IgD-negative memory B cell (primary cell): ENCODE measurements at regions not wholly inside any gene's neighbourhood (a gene's known extent, or its start where the extent isn't known, plus 50 kb on each side); places are given as distances from the start of the nearest gene placed in this dataset.
A peak's percentile ranks its signal among the peaks of the same experiment; 100 is the strongest.
"Not testable (repeated sequence)": the region's sequence is repeated elsewhere in the genome, so short reads cannot be mapped to it uniquely, and the experiment has no call there.

Source experiments
- H3K27ac Mint-ChIP-seq, 3 donors: one replicate each; pipeline ENCODE4 v1.8.0; 2020 to 2022; ENCODE audit warnings: mild to moderate bottlenecking in 3 of 3, mixed read lengths in 3 of 3, moderate library complexity in 1 of 3
- H3K27me3 Mint-ChIP-seq: one replicate; pipeline ENCODE4 v1.8.0; 2021; ENCODE audit warnings: mixed read lengths
- H3K36me3 Mint-ChIP-seq: one replicate; pipeline ENCODE4 v1.8.0; 2020; ENCODE audit warnings: mild to moderate bottlenecking, mixed read lengths
- H3K4me1 Mint-ChIP-seq, 3 donors: one replicate each; pipeline ENCODE4 v1.8.0; 2020 to 2022; ENCODE audit warnings: mixed read lengths in 3 of 3, mild to moderate bottlenecking in 1 of 3
- H3K4me3 Mint-ChIP-seq, 4 donors: one replicate each; pipeline ENCODE4 v1.8.0; 2020 to 2022; ENCODE audit warnings: mild to moderate bottlenecking in 4 of 4, mixed read lengths in 4 of 4, moderate library complexity in 3 of 4
- H3K9me3 Mint-ChIP-seq, 3 donors: one replicate each; pipeline ENCODE4 v1.8.0; 2020 to 2021; ENCODE audit warnings: mixed read lengths in 3 of 3, mild to moderate bottlenecking in 1 of 3

- no peaks in the 10 kb centered on the region for H3K27me3 Mint-ChIP-seq
Observed at GRCh38 chr9:92242260-92243136, 51.0 kb downstream of the IARS1 start.

GRCh38 chr9:92236915-92237314, 56.6 kb downstream of the IARS1 start:
- Mint-ChIP-seq H3K36me3 (peaks cover 26% of the 10 kb centered on the region), H3K4me1 (no peaks in the 10 kb centered on the region), H3K27me3 (no peaks in the 10 kb centered on the region), H3K4me3 (no peak overlapping the region), H3K27ac (no peak overlapping the region), H3K9me3 (no peaks in the 10 kb centered on the region)

More at GRCh38 chr9:92242260-92243136, 51.0 kb downstream of the IARS1 start:
- Mint-ChIP-seq H3K4me3 (no peak overlapping the region), H3K27ac (peak overlapping the region in 1 of 3 donors; percentile 52), H3K9me3 (no peaks in the 10 kb centered on the region), H3K4me1 (no peaks in the 10 kb centered on the region), H3K36me3 (peaks cover 30% of the 10 kb centered on the region)

GRCh38 chr9:92236465-92236864, 57.0 kb downstream of the IARS1 start:
- Mint-ChIP-seq H3K9me3 (no peaks in the 10 kb centered on the region), H3K4me1 (no peaks in the 10 kb centered on the region), H3K4me3 (no peak overlapping the region), H3K36me3 (peaks cover 21% of the 10 kb centered on the region), H3K27ac (no peak overlapping the region), H3K27me3 (no peaks in the 10 kb centered on the region)

- no peak overlapping the region for H3K4me3 Mint-ChIP-seq
- no peaks in the 10 kb centered on the region for H3K4me1 Mint-ChIP-seq
- H3K36me3 Mint-ChIP-seq = peaks cover 22% of the 10 kb centered on the region
- H3K9me3 Mint-ChIP-seq = no peaks in the 10 kb centered on the region
- H3K27me3 Mint-ChIP-seq = no peaks in the 10 kb centered on the region
- H3K27ac Mint-ChIP-seq = no peak overlapping the region
Observed at GRCh38 chr9:92234514-92234913, 59.0 kb downstream of the IARS1 start.

- peaks cover 0 to 8% (median 2%) of the 10 kb centered on the region in 3 donors for H3K9me3 Mint-ChIP-seq
- H3K27me3 Mint-ChIP-seq = no peaks in the 10 kb centered on the region
- H3K36me3 Mint-ChIP-seq = peaks cover 18% of the 10 kb centered on the region
- H3K4me1 Mint-ChIP-seq = no peaks in the 10 kb centered on the region
- H3K27ac Mint-ChIP-seq = no peak overlapping the region
- no peak overlapping the region for H3K4me3 Mint-ChIP-seq
Observed at GRCh38 chr9:92232190-92232589, 61.3 kb downstream of the IARS1 start.

GRCh38 chr9:92228628-92229027, 64.9 kb downstream of the IARS1 start:
- Mint-ChIP-seq H3K27ac (no peak overlapping the region), H3K4me1 (no peaks in the 10 kb centered on the region), H3K27me3 (no peaks in the 10 kb centered on the region), H3K4me3 (no peak overlapping the region), H3K9me3 (peaks cover 0 to 8% (median 2%) of the 10 kb centered on the region in 3 donors), H3K36me3 (peaks cover 18% of the 10 kb centered on the region)

- Mint-ChIP-seq H3K4me3 (no peak overlapping the region), H3K36me3 (peaks cover 14% of the 10 kb centered on the region), H3K27me3 (no peaks in the 10 kb centered on the region), H3K4me1 (peaks cover 0 to 3% (median 0%) of the 10 kb centered on the region in 3 donors), H3K27ac (no peak overlapping the region), H3K9me3 (peaks cover 0 to 8% (median 2%) of the 10 kb centered on the region in 3 donors)
Observed at GRCh38 chr9:92224177-92224576, 69.3 kb downstream of the IARS1 start.

- Mint-ChIP-seq H3K9me3 (peaks cover 0 to 7% (median 2%) of the 10 kb centered on the region in 3 donors), H3K27ac (no peak overlapping the region), H3K4me1 (peaks cover 0 to 3% (median 0%) of the 10 kb centered on the region in 3 donors), H3K4me3 (no peak overlapping the region), H3K36me3 (peaks cover 18% of the 10 kb centered on the region), H3K27me3 (no peaks in the 10 kb centered on the region)
Observed at GRCh38 chr9:92223758-92224157, 69.7 kb downstream of the IARS1 start.

- Mint-ChIP-seq H3K4me3 (no peak overlapping the region), H3K4me1 (no peaks in the 10 kb centered on the region), H3K36me3 (peaks cover 18% of the 10 kb centered on the region), H3K27me3 (no peaks in the 10 kb centered on the region), H3K9me3 (no peaks in the 10 kb centered on the region), H3K27ac (peak overlapping the region in 1 of 3 donors; percentile 58)
Observed at GRCh38 chr9:92208693-92209524, 84.6 kb downstream of the IARS1 start.

GRCh38 chr9:92206488-92206887, 87.0 kb downstream of the IARS1 start:
- H3K36me3 Mint-ChIP-seq = peaks cover 12% of the 10 kb centered on the region
- H3K4me1 Mint-ChIP-seq = no peaks in the 10 kb centered on the region
- H3K9me3 Mint-ChIP-seq = no peaks in the 10 kb centered on the region
- H3K27ac Mint-ChIP-seq = peak overlapping the region in 1 of 3 donors; percentile 1
- H3K4me3 Mint-ChIP-seq = no peak overlapping the region
- no peaks in the 10 kb centered on the region for H3K27me3 Mint-ChIP-seq

- H3K27ac Mint-ChIP-seq, H3K4me3 Mint-ChIP-seq, H3K9me3 Mint-ChIP-seq, H3K4me1 Mint-ChIP-seq, H3K36me3 Mint-ChIP-seq, H3K27me3 Mint-ChIP-seq: not testable (repeated sequence)
Observed at GRCh38 chr9:92203887-92204286, 88.7 kb upstream of the SPTLC1 start.

- H3K27me3 Mint-ChIP-seq, H3K4me3 Mint-ChIP-seq, H3K27ac Mint-ChIP-seq, H3K4me1 Mint-ChIP-seq, H3K36me3 Mint-ChIP-seq: not testable (repeated sequence)
- peaks cover 2 to 12% (median 6%) of the 10 kb centered on the region in 3 donors for H3K9me3 Mint-ChIP-seq
Observed at GRCh38 chr9:92198237-92198636, 83.0 kb upstream of the SPTLC1 start.

GRCh38 chr9:92196909-92197308, 81.7 kb upstream of the SPTLC1 start:
- no peak overlapping the region for H3K4me3 Mint-ChIP-seq
- H3K36me3 Mint-ChIP-seq = no peaks in the 10 kb centered on the region

GRCh38 chr9:92196400-92196799, 81.2 kb upstream of the SPTLC1 start:
- Mint-ChIP-seq H3K27ac (no peak overlapping the region), H3K27me3 (peaks cover 10% of the 10 kb centered on the region), H3K4me1 (no peaks in the 10 kb centered on the region), H3K9me3 (peaks cover 2 to 12% (median 6%) of the 10 kb centered on the region in 3 donors), H3K36me3 (no peaks in the 10 kb centered on the region), H3K4me3 (no peak overlapping the region)

More at GRCh38 chr9:92196909-92197308, 81.7 kb upstream of the SPTLC1 start:
- no peaks in the 10 kb centered on the region for H3K4me1 Mint-ChIP-seq
- H3K27ac Mint-ChIP-seq = no peak overlapping the region
- peaks cover 7% of the 10 kb centered on the region for H3K27me3 Mint-ChIP-seq
- peaks cover 2 to 12% (median 6%) of the 10 kb centered on the region in 3 donors for H3K9me3 Mint-ChIP-seq

- no peaks in the 10 kb centered on the region for H3K4me1 Mint-ChIP-seq
Observed at GRCh38 chr9:92191801-92192200, 76.6 kb upstream of the SPTLC1 start.

More at GRCh38 chr9:92191801-92192200, 76.6 kb upstream of the SPTLC1 start:
- peaks cover 13% of the 10 kb centered on the region for H3K27me3 Mint-ChIP-seq
- no peaks in the 10 kb centered on the region for H3K36me3 Mint-ChIP-seq
- peak overlapping the region in 1 of 4 donors; percentile 33 for H3K4me3 Mint-ChIP-seq
- peaks cover 0 to 4% (median 0%) of the 10 kb centered on the region in 3 donors for H3K9me3 Mint-ChIP-seq
- no peak overlapping the region for H3K27ac Mint-ChIP-seq
